8988T (cell line): ENCODE measurements at regions not wholly inside any gene's neighbourhood (a gene's known extent, or its start where the extent isn't known, plus 50 kb on each side); places are given as distances from the start of the nearest gene placed in this dataset.
"Not testable (repeated sequence)": the region's sequence is repeated elsewhere in the genome, so short reads cannot be mapped to it uniquely, and the experiment has no call there.

Experiments used
- DNase-seq: peaks from one replicate; pipeline ENCODE4 v3.0.0; 2011

GRCh38 chr5:17896605-17897004, 262.3 kb downstream of the TAF11L14 start:
- no peak for DNase-seq

DNA sequence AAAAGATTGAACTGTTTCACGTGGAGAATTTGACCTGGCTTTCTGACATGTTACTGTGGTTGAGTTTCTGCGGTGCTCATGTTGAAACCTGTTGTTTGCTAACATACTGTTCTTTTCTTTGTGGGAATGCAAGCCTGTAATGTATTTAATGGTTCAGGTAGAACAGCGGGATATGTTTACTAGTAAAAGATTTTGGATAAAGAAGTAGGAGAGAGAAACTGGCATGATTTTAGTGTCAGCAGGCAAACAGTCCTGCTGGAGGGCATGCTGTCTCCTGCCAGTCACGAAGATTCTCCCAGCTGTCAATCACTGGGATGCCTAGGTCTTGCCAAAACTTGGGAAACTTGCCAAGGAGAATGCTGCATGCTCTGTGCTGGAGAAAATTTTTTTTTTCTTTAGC, 263.5 kb downstream of the TAF11L14 start:
- no peak for DNase-seq

DNA sequence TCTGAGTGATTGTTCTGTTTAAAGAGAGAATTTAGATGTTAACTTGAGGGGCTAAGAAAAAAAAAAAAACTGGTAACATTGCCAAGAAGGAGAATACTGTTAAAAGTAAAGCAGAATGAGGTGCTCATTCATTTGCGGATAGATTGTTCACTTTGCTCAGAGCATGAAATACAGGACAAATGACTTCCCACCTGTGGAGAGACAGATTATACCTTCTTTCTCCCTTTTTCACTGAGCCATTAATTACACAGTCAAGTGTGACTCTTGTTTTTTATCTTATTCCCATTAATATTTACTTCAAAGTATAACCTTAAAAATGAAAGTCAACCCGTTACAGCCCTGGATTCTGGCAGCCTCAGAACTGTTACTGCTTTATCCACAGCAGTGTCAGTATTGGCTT, 264.5 kb downstream of the TAF11L14 start:
- DNase-seq, result no peak

DNA sequence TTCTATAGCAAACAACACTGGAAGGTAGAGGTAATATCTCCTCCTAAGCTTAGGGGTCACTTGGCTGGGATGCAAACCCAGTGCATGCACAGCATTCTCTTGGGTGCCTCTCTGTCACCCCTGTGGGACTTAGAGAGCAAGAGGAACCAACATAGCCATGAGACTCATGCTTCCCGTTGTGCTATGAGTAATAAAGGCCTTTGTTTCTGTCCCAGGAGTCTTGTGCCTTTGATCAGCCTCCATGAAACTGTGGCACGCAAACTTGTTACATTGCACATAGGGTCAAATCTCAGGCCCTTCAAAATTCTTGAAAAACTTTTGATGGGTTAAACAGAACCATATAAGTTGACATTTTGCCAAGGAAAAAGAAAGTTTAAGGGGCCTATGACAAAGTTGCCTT, 272.8 kb downstream of the TAF11L14 start:
- no peak for DNase-seq

DNA sequence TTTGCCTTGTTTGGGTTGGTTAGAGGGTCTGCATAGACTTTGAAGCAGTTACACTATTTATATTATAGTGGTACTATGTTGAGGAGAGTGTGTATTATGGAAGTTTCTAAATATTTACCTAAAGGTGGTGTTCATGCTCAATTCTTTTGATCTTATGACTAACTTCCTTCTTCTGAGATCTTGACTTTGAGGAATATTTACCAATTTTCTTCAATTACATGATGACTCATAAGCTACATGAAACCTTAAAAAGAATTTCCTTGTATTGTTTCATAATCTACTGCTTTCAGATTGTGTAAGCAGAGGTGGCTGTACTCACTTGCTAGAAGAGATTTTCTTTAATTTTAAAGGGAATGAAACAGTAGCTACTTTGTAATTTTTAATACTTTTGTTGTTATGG, 276.1 kb downstream of the TAF11L14 start:
- DNase-seq, result no peak

DNA sequence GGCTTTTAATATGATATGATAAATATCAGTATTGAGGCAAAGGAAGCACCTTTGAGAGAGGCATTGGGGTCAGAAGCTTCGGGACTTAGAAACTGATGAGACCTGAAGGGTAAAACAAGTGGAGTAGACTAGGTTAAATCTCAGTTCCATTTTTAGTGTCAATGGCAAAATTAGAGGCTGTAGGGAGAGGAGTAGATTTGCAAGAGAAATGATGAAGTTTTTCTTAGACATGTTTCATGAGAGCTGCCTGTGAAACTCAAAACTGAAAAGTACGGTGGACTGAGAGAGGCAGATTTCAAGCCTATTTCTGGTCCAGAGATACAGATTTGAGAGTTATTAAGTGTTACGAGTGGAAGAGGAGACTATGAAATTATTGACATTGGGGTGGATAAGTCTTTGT, 278.5 kb downstream of the TAF11L14 start:
- DNase-seq, result no peak

- DNase-seq, result no peak
These were observed 282.2 kb downstream of the TAF11L14 start for GRCh38 chr5:17916446-17916845.

- DNase-seq, result no peak
These were observed 283.2 kb downstream of the TAF11L14 start for GRCh38 chr5:17917465-17917864.

DNA sequence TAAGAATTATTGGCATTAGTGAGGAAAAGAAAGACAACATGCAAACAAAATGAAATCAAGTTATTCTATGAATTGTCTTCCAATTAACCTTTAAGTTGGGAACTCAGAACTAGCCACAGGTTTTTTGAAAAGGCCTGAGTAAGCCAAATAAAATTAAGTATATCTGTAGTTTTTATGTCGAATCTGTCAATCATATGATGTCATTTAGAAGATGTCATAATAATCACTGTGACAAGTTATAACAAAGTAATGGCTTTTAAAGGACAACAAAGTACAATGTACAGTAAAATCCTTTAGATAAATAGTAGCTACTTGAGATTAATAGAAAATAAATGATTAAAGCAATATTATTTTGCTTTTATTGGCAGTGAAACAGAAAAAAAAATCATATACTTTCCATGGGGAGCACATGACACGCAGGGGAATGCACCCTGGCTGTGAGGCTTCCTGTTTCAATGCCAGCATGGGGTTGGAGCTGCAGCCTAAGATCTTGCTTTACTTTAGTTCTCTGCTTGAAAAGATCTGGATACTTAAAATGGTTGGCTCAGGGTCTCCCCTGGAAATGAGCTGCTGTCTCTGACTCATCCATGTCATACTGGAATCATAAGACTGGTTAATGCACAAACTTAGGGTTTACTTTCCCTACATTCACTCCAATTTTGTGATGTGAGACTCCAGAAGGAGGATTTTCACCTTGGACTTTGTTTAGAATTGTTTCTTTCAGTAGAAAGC, 284.3 kb downstream of the TAF11L14 start:
- DNase-seq, result no peak

DNA sequence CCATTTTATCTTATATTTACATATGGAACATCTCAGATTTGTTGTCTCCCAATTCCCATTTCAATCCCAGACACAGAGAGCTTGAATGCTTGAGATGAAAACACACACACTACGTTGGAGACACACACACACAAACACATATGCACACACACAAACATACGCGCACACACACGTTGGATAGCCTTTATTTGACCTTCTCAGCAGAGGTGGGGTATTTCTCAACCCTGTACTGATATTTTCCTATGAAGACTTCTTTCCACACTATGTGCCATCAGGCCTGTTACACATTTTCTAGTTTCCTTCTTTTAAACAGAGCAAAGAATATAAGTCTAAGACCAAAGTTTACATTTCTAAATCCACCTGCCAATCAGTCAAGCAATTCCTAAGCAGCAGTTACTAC, 291.0 kb downstream of the TAF11L14 start:
- no peak for DNase-seq

GRCh38 chr5:17928581-17928981, 294.3 kb downstream of the TAF11L14 start:
- no peak for DNase-seq

- DNase-seq, result no peak
These were observed 294.9 kb downstream of the TAF11L14 start for GRCh38 chr5:17929171-17929570.

DNA sequence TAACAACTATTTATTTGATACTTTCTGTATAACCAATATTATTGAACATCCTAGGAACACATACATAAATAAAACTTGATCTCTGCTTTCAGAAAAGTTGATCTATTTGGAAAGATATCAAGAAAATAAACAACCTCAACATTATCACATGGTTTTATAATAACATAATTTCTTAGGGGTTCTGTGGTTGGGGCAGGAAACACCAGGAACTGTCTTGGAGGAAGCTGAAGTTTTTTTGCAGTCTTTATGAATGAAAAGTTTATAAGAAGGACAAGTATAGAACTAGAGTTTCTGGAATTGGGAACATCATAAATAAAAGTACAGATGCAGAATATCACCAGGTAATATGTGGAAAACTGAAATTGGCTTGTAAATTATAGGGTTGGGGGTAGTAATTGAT, 296.1 kb downstream of the TAF11L14 start:
- DNase-seq, result no peak

- DNase-seq, result no peak
These were observed 309.8 kb downstream of the TAF11L14 start for GRCh38 chr5:17944046-17944445.

- DNase-seq, result no peak
These were observed 312.8 kb downstream of the TAF11L14 start for GRCh38 chr5:17947029-17947428.

- no peak for DNase-seq
These were observed 317.3 kb downstream of the TAF11L14 start for GRCh38 chr5:17951392-17952169.

- no peak for DNase-seq
These were observed 318.0 kb downstream of the TAF11L14 start for GRCh38 chr5:17952231-17952630.

DNA sequence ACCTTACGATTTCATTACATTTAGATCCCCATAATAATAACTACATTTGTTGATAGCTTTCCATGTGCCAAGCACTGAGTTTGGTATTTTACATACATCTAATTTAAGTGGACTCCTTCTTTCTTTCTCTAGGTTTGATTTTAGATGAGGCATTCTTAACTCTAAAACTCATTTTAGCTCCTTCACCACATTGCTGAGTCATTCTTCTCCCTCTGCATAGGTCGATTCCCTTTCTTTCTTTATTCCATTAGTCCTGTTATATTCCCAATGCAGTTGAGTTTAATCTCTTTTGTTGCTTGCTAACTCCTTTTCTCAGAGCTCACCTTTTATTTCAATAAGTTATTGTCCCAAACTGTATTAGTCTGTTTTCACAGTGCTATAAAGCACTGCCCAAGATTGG, 329.8 kb downstream of the TAF11L14 start:
- no peak for DNase-seq

DNA sequence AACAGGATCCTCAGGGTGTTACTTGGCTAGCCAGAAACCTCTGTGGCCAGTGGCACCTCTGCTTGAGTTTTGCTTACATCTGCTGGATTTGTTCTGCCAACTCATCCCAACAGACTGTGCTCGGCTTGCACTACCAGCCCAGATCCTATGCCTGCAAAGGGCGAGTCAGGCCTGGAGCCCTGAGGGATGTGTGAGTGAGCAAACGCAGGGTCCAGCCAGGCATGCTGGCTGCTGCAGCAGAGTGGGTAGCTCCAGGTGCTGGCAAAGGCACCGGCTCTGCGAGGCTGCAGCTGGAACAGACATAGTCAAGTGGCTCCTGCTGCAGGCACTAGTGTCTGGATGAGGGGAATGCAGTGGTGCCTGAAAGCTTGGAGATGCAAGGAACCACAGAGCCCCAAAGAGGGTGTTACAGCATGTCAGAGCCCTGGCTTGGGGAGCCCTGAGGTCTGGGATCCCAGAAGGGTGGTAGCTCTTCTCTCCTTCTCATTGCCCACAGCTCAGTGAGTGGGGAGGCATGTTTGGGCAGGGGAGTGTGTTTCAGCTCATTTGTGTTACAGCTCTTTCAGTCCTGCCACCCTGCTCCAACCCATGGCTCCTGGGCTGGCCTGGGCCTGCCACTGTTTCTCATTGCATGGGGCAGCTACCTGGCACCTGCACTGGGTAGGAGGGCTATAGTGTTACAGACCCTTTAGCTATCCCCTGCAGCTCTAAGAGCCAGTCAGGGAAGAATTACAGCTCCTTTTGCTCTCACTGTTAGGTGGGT, 332.6 kb downstream of the TAF11L14 start:
- DNase-seq, result no peak

DNA sequence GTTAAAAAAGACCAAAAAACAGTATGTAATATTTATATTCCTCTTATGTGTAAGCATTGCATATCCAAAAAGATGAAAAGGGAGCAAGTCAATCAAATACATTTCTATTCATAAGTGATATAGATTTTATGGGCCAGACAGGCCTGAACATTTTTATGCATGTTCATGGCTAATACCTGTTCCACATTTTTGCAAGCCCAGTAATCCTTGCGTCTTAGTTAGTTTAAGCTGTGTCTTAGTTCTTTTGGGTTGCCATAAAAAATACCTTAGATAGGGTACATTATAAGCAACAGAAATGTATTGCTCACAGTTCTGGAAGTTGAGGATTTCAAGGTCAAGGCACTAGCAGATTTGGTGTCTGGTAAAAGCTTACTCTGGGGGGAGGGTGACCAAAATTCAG, 342.1 kb downstream of the TAF11L14 start:
- DNase-seq, result no peak

DNA sequence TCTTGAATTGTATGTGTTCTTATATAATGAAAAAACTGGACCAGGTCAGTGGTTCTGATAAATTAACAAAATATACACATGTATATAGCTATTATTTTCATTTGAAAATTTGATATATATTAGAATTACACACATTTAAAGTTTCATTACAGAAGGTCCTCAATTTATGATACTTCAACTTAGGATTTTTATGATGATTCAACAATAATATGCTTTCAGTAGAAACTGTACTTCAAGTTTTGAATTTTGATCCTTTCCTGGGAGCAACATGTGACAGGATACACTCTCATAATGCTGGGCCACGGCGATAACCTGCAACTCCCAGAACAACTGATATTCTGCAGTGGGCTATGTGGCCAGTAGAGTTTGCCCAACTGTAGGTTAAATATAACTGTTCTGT, 344.7 kb downstream of the TAF11L14 start:
- no peak for DNase-seq

DNA sequence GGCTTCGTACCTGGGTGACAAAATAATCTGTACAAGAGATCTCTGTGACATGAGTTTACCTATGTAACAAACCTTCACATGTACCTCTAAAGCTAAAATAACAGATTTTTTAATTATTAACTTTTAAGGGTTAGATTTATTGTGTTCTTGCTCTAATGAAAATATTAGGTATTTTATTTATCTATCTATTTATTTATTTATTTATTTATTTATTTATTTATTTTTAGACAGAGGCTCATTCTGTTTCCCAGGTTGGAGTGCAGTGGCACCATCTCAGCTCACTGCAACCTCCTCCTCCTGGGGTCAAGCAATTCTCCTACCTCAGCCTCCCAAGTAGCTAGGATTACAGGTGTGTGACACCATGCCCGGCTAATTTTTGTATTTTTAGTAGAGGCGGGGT, 348.4 kb downstream of the TAF11L14 start:
- DNase-seq, result not testable (repeated sequence)

- no peak for DNase-seq
These were observed 354.8 kb downstream of the TAF11L14 start for GRCh38 chr5:17989036-17989435.
